ENCODE measurements at regions not wholly inside any gene's neighbourhood (a gene's known extent, or its start where the extent isn't known, plus 50 kb on each side); places are given as distances from the start of the nearest gene placed in this dataset.
A peak's percentile ranks its signal among the peaks of the same experiment; 100 is the strongest.

DNA sequence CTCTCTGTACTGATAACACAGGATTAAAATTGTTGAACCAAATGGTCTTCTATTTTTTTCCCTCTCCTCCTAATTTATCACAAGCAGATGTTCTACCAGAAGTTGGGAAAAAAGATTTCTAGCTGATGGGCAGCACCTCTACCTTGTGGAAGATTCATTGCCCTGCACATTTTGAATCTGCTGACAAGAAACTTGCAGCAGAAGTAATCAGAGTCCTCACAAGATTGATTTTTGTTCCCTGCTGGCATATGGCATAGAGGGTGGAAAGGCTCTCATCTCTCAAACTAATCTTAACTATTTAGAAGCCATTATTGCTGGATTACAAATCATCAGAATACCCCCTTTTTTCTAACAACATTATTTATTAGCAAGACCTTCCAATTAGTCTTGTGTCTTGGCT lies 148.9 kb upstream of the MEIS2 start:
- no peak for DNase-seq (ENCODE audit: low read depth)
- no peak overlapping the region for H3K4me3 ChIP-seq (ENCODE audit: low read depth, low read length)
- in situ Hi-C loops (cut with HindIII; ENCODE audit: low sequenced_read_pairs), result no loop called here
- TF ChIP-seq, protein P1, sequence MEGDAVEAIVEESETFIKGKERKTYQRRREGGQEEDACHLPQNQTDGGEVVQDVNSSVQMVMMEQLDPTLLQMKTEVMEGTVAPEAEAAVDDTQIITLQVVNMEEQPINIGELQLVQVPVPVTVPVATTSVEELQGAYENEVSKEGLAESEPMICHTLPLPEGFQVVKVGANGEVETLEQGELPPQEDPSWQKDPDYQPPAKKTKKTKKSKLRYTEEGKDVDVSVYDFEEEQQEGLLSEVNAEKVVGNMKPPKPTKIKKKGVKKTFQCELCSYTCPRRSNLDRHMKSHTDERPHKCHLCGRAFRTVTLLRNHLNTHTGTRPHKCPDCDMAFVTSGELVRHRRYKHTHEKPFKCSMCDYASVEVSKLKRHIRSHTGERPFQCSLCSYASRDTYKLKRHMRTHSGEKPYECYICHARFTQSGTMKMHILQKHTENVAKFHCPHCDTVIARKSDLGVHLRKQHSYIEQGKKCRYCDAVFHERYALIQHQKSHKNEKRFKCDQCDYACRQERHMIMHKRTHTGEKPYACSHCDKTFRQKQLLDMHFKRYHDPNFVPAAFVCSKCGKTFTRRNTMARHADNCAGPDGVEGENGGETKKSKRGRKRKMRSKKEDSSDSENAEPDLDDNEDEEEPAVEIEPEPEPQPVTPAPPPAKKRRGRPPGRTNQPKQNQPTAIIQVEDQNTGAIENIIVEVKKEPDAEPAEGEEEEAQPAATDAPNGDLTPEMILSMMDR (IDR thresholded peaks at IDR 0.05; ENCODE audit: low read depth, low read length, missing control alignments), result no peak

DNA sequence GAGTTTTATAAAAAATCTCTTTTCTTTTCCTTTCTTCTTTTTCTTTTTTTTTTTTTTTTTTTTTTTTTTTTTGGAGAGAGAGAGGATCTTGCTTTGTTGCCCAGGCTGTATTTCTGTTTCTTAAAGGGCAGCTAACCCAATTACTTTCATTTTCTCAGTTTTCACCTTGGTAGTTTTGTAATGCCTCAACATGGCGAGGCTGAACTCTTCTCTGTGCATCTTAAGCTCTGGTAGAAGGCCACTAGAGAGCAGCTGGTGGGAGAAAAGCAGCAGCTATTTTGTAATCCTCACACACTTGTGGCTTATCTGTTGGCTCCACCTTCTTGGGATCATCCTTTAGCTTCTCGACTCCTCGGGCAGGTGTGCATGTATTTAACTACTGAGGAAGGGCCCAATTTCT lies 152.2 kb upstream of the MEIS2 start:
- DNase-seq (ENCODE audit: low read depth), result no peak
- TF ChIP-seq, protein P1 (IDR thresholded peaks at IDR 0.05; ENCODE audit: low read depth, low read length, missing control alignments), result no peak
- no peak overlapping the region for H3K4me3 ChIP-seq (ENCODE audit: low read depth, low read length)
- in situ Hi-C loops (cut with HindIII; ENCODE audit: low sequenced_read_pairs), result no loop called here

DNA sequence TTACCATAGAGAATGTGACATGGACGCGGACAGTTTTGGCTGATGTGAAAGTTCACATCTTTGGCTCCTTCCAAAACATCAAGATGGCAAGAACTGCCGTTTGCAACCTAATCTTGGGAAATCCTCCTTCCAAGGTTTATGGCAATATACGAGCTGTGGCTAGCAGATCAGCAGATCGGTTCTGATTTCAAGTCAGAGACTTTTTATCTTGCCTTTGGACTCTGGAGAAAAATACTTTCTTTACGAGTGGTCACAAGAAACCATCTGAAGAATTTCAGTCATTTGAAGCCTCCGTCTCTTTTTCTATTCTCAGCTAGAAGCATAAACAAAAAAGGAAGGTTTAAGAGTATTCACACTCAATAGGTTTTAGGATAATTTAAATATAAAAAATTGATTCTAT lies 153.5 kb upstream of the MEIS2 start:
- in situ Hi-C loops (cut with HindIII; ENCODE audit: low sequenced_read_pairs), result no loop called here
- TF ChIP-seq, protein P1 (IDR thresholded peaks at IDR 0.05; ENCODE audit: low read depth, low read length, missing control alignments), result no peak
- H3K4me3 ChIP-seq (ENCODE audit: low read depth, low read length), result no peak overlapping the region
- peak; percentile 12 for DNase-seq (ENCODE audit: low read depth)

DNA sequence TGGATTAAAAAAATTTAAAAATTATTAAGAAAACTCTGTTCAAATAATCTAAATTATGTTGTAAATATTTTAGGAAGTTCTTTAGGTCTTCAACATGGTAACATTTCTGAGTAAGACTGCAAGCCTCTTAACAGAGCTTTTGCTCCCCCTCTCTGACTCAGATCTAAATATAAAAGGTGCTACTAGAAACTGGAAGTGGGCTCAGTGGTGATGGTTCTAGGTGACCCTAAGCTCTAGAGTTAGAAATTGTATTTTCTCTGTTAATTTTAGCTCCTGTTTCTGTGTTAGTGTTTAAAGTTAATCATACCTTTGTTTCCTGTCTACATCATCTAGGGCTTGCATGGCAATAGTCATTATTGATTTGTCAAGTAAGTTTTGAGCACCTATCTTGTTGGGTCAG lies 159.9 kb upstream of the MEIS2 start:
- no peak for DNase-seq (ENCODE audit: low read depth)
- in situ Hi-C loops (cut with HindIII; ENCODE audit: low sequenced_read_pairs), result no loop called here
- TF ChIP-seq, protein P1 (IDR thresholded peaks at IDR 0.05; ENCODE audit: low read depth, low read length, missing control alignments), result no peak
- no peak overlapping the region for H3K4me3 ChIP-seq (ENCODE audit: low read depth, low read length)

DNA sequence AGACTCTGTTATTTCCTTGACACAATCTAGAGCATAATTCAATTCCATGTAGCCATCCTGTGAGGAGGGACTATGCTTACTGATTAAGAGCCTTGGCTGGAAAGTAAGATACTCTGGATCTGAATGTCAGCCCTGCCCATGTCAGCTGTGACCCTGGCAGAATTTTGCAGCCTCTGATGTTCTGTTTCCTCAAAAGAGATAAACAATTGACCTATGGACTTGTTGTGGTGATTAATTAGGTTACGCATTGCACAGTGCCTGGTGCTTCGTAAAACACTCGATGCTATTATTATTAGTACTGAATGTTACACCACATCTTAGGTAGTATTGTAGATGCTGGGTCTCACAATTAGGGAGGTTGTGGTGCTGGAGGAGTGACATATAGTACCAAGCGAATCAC lies 161.3 kb upstream of the MEIS2 start:
- TF ChIP-seq, protein P1 (IDR thresholded peaks at IDR 0.05; ENCODE audit: low read depth, low read length, missing control alignments), result no peak
- DNase-seq (ENCODE audit: low read depth), result no peak
- H3K4me3 ChIP-seq (ENCODE audit: low read depth, low read length), result no peak overlapping the region
- in situ Hi-C loops (cut with HindIII; ENCODE audit: low sequenced_read_pairs), result no loop called here

DNA sequence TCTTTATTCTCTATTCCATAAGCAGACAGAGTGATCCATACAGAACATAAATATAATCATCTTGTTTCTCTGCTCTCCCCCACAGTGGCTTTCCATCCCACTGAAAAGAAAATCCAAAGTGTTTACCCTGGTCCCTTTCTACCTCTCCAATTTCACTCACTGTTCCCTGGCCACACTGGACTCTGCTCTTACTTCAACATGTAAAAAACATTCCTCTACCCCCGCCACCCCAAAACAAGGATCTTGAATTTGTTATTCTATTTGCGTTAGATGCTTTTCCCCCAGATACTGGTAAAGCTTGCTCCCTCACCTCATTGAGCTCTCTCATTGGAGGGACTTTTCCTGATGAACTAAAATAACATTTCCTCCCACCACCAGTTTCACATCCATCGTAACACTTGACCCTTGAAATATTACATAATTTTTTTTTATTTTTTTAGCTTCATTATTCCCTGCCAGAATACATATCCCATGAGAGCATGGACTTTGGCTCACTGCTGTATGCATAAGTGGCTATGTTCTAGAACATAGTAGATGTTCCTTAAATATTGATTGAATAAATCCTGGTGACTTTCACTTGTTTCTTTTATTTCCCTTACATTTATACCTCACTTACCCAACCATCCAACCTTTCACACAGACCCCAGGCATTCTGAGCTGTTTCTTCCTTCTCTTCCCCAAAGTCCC lies 162.7 kb upstream of the MEIS2 start:
- TF ChIP-seq, protein P1 (IDR thresholded peaks at IDR 0.05; ENCODE audit: low read depth, low read length, missing control alignments), result no peak
- in situ Hi-C loops (cut with HindIII; ENCODE audit: low sequenced_read_pairs), result no loop called here
- H3K4me3 ChIP-seq (ENCODE audit: low read depth, low read length), result no peak overlapping the region
- DNase-seq (ENCODE audit: low read depth), result no peak
